ENCODE measurements at regions not wholly inside any gene's neighbourhood (a gene's known extent, or its start where the extent isn't known, plus 50 kb on each side); places are given as distances from the start of the nearest gene placed in this dataset.

- TF ChIP-seq EZH2 (IDR thresholded peaks at IDR 0.05; ENCODE audit: insufficient read depth, poor library complexity, severe bottlenecking) (no peak), EZH2phosphoT487 (IDR thresholded peaks at IDR 0.05; ENCODE audit: insufficient read depth, low read depth) (no peak)
Observed at GRCh38 chr2:122433123-122433754, 677.8 kb downstream of the TSN start.
